ENCODE measurements at regions not wholly inside any gene's neighbourhood (a gene's known extent, or its start where the extent isn't known, plus 50 kb on each side); places are given as distances from the start of the nearest gene placed in this dataset.

GRCh38 chr2:16082276-16082675 lies 141.9 kb downstream of the MYCN start:
- H3K4me1 ChIP-seq (ENCODE audit: control insufficient read depth in 5 of 5, insufficient read depth in 5 of 5, low read length in 5 of 5), result no peaks in the 10 kb centered on the region
- peaks cover 0 to 3% (median 0%) of the 10 kb centered on the region in 4 donors for H3K9me3 ChIP-seq (ENCODE audit: control insufficient read depth in 4 of 4, insufficient read depth in 3 of 4, low read length in 3 of 4)
- TF ChIP-seq CTCF (IDR thresholded peaks at IDR 0.05; ENCODE audit: control extremely low read depth, extremely low read depth), result no peak
- 86 to 97% methylated on average over 1 of the region's 1 CpG for WGBS, 2 donors
- no peaks in the 10 kb centered on the region for H3K27me3 ChIP-seq (ENCODE audit: control insufficient read depth in 3 of 3, insufficient read depth in 3 of 3, low read length in 2 of 3)
- no peak overlapping the region for H3K9ac ChIP-seq (ENCODE audit: insufficient read depth in 1 of 2, low read length in 2 of 2)
- no peak for DNase-seq
- no peak for ATAC-seq (ENCODE audit: insufficient read depth, low FRiP score)
- H3K27ac ChIP-seq (ENCODE audit: low read depth in 1 of 2, low read length in 1 of 2), result no peak overlapping the region
- no peaks in the 10 kb centered on the region for H3K36me3 ChIP-seq (ENCODE audit: control insufficient read depth in 4 of 4, insufficient read depth in 4 of 4, low read length in 4 of 4)
- H3K4me3 ChIP-seq, result no peak overlapping the region

GRCh38 chr2:16081316-16082200 lies 141.2 kb downstream of the MYCN start:
- no peak for TF ChIP-seq CTCF (IDR thresholded peaks at IDR 0.05; ENCODE audit: control extremely low read depth, extremely low read depth)
- no peaks in the 10 kb centered on the region for H3K27me3 ChIP-seq (ENCODE audit: control insufficient read depth in 3 of 3, insufficient read depth in 3 of 3, low read length in 2 of 3)
- ATAC-seq (ENCODE audit: insufficient read depth, low FRiP score), result no peak
- H3K36me3 ChIP-seq (ENCODE audit: control insufficient read depth in 4 of 4, insufficient read depth in 4 of 4, low read length in 4 of 4), result no peaks in the 10 kb centered on the region
- H3K4me1 ChIP-seq (ENCODE audit: control insufficient read depth in 5 of 5, insufficient read depth in 5 of 5, low read length in 5 of 5), result no peaks in the 10 kb centered on the region
- no peak overlapping the region for H3K4me3 ChIP-seq
- DNase-seq, result no peak
- peaks cover 0 to 3% (median 0%) of the 10 kb centered on the region in 4 donors for H3K9me3 ChIP-seq (ENCODE audit: control insufficient read depth in 4 of 4, insufficient read depth in 3 of 4, low read length in 3 of 4)
- 78 to 79% methylated on average over 7 of the region's 7 CpGs for WGBS, 2 donors
- no peak overlapping the region for H3K9ac ChIP-seq (ENCODE audit: insufficient read depth in 1 of 2, low read length in 2 of 2)
- no peak overlapping the region for H3K27ac ChIP-seq (ENCODE audit: low read depth in 1 of 2, low read length in 1 of 2)

GRCh38 chr2:16080516-16080915 lies 140.2 kb downstream of the MYCN start:
- H3K27me3 ChIP-seq (ENCODE audit: control insufficient read depth in 3 of 3, insufficient read depth in 3 of 3, low read length in 2 of 3), result no peaks in the 10 kb centered on the region
- no peak for ATAC-seq (ENCODE audit: insufficient read depth, low FRiP score)
- TF ChIP-seq CTCF (IDR thresholded peaks at IDR 0.05; ENCODE audit: control extremely low read depth, extremely low read depth), result no peak
- peaks cover 0 to 3% (median 0%) of the 10 kb centered on the region in 4 donors for H3K9me3 ChIP-seq (ENCODE audit: control insufficient read depth in 4 of 4, insufficient read depth in 3 of 4, low read length in 3 of 4)
- no peak overlapping the region for H3K4me3 ChIP-seq
- no peaks in the 10 kb centered on the region for H3K4me1 ChIP-seq (ENCODE audit: control insufficient read depth in 5 of 5, insufficient read depth in 5 of 5, low read length in 5 of 5)
- no peaks in the 10 kb centered on the region for H3K36me3 ChIP-seq (ENCODE audit: control insufficient read depth in 4 of 4, insufficient read depth in 4 of 4, low read length in 4 of 4)
- 96 to 98% methylated on average over 1 of the region's 1 CpG for WGBS, 2 donors
- no peak overlapping the region for H3K27ac ChIP-seq (ENCODE audit: low read depth in 1 of 2, low read length in 1 of 2)
- no peak overlapping the region for H3K9ac ChIP-seq (ENCODE audit: insufficient read depth in 1 of 2, low read length in 2 of 2)
- no peak for DNase-seq
